ENCODE measurements at regions not wholly inside any gene's neighbourhood (a gene's known extent, or its start where the extent isn't known, plus 50 kb on each side); places are given as distances from the start of the nearest gene placed in this dataset.
A peak's percentile ranks its signal among the peaks of the same experiment; 100 is the strongest.
"Not testable (repeated sequence)": the region's sequence is repeated elsewhere in the genome, so short reads cannot be mapped to it uniquely, and the experiment has no call there.

DNA sequence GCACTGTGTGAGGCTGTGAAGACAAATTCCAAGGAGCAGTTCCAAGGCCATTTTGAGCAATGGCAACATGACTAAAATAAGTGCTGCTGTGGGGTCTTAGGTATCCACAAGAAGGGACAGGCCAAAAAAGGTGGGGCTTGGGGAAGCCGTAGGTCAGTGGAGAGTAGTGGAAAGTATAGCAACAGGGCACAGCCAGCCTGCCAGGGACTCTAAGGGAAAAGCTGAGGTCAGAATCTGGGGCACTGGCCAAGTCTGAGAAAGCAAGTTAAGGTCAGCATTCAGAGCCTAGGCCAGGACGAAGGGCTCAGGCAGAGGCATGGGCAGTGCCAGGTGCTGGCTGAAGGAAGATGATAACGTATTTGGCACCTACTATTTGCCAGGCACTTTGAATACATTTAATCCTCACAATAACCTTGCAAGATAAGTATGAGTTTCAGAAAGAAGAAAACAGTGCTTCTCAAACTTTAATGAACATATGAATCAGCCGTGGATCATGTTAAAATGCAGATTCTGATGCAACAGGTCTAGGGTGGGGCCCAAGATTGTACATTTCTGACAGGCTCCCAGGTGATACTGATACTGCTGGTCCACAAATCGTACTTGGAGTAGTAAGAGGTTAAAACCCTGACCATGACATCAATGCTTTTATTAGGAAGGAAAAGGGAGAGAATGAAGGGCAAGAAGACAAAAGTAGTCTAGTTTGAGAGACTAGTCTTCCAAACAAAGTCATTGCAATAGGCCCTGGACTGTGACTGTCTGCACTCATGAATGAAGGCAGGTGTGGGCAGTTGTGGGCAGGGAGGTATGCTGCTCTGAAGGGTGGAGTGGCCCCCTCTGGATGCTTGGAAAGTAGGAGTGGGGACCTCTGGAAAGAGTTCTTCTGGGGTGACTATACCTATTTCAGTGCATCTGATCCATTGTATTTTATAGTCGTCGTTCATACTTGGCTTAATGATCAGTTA is 106.3 kb upstream of the ANKRD28 start:
- DNase-seq (ENCODE audit: low spot score) = no peak

DNA sequence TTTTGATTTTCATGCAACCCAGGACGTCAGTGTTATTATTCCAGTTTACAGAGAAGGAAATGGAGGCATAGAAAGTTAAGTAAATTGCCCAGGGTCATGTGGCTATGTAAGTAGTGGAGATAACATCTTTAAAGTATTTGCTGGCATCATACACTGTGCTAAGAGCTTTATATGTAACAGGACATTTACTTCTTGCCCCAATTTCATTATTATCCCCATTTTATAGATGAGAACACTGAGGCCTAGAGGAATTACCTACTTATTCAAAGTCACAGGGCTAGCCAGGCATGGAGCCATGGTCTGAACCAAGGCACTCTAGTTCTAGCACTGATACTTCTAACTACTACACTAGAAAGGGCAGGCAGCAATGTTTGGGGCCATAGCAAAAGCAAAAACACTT is 107.3 kb upstream of the ANKRD28 start:
- no peak for DNase-seq (ENCODE audit: low spot score)

DNA sequence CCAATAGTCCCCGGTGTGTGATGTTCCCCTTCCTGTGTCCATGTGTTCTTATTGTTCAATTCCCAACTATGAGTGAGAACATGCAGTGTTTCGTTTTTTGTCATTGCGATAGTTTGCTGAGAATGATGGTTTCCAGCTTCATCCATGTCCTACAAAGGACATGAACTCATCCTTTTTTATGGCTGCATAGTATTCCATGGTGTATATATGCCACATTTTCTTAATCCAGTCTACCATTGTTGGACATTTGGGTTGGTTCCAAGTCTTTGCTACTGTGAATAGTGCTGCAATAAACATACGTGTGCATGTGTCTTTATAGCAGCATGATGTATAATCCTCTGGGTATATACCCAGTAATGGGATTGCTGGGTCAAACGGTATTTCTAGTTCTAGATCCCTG is 109.6 kb upstream of the ANKRD28 start:
- DNase-seq (ENCODE audit: low spot score) = not testable (repeated sequence)

DNA sequence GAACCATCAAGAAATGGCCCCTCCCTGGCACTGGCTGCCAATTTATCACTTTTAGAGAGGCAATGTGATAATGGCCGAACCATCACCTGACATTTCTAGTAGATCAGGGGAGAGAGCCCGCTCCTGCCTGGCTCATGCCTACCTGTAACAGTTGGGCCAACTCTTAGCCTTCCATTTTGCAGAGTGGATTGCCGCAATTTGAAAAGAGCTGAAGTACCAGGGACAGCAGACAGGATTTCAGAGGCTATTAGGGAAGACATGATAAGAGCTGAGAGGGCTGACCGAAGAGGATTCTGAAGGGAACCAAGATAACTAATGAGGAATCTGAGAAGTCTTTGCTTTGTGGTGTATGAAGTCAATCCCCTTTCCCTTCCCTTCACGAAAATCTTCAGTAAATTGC is 121.2 kb upstream of the ANKRD28 start:
- DNase-seq (ENCODE audit: low spot score) = no peak

DNA sequence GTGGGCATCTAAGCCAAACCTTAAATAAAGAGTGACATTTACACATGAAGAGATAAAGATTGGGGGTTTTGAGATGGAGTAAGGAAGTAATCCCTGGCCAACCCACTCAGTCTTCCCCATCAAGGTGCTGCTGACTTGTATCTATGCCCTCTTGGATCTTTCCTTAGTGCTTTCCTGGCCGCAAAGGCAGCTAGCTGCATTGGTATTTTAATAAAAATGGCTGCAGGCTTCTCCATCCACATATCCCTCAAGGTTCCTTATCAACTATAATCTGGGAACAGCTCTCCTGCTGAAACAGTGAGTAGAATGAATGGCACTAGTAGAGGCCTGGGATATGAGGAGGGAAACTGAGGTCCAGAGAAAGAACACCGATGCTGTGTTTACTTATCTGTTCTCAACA is 122.2 kb upstream of the ANKRD28 start:
- no peak for DNase-seq (ENCODE audit: low spot score)

DNA sequence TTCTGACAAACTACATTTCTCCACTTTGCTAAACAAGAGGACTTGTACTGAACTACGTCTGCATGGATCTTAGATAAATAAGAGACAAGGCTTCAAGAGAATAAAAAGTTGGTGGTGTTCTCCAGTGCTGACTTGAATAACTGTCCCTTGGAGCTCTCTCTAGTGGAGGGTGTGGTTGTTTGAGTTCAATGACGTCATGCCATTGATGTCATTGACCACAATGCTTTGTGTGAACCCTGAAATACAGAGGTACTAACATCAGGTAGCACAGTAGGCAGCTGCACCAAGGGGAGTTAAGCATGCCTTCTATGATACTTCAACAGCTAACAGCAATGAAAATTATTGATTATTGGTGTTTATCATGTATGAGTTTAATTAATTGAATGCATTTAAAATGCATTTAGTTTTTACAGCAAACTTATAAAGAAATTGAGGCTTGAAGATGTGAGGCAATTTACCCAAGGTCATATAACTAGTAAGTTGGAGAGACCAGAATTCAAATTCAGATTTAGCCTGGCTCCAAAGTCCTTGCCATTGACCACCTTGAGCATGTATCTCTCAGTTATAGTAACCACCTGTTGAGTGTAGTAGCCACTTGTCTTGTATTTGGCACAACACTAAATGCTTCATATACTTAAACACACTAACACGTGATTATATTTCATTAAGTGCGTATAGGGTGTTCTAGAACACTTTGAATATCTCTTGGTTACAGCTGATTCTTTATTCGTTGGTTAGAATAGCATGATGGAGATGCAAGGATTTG is 126.0 kb upstream of the ANKRD28 start:
- DNase-seq (ENCODE audit: low spot score) = peak; percentile 7

DNA sequence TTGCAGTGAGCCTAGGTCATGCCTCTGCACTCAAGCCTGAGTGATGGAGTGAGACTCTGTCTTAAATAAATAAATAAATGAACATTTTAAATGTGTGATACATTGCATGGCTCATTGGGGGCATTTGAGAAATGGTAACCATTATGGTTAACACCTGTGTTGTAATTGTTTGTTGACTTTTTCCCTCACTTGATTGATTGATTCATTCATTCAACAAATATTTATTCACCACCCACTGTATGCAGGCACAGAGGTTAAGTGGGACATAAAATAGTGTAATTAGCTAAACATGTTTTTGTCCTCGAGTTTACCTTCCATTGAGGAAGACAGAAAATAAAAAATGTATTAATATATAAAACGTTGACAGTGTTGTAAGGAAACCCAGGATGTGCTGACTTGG is 127.1 kb upstream of the ANKRD28 start:
- DNase-seq (ENCODE audit: low spot score) = no peak

DNA sequence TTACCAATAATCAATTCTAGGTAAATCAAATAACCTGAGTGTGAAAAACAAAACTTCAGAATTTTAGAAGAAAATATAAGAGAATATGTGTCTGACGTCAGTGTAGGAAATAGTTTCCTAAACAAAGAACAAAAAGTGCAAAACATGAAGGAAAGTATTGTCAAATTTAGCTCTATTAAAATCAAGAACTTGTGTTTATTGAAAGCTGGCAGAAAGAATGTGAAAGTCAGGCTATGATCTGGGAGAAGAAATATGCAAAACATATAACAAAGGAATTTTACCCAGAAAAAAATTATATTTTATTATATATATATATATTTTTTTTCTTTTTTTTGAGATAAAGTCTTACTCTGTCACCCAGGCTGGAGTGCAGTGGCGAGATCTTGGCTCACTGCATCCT is 129.1 kb upstream of the ANKRD28 start:
- DNase-seq (ENCODE audit: low spot score) = no peak

DNA sequence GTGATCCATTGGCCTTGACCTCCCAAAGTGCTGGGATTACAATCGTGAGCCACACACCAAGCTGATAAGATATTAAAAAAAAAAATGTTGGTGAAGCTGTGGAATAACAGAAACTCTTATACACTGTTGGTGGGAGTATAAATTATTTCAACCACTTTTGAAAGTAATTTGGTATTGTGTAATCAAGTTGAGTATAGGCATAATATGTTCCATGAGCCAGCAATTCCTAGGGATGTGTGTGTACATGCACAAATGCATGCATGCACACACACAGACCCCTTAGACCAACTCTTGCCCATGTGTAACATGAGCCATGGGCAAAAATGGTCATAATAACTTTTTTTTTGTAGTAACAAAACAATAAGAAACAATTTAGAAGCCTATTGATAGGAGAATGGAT is 130.2 kb upstream of the ANKRD28 start:
- DNase-seq (ENCODE audit: low spot score) = no peak

DNA sequence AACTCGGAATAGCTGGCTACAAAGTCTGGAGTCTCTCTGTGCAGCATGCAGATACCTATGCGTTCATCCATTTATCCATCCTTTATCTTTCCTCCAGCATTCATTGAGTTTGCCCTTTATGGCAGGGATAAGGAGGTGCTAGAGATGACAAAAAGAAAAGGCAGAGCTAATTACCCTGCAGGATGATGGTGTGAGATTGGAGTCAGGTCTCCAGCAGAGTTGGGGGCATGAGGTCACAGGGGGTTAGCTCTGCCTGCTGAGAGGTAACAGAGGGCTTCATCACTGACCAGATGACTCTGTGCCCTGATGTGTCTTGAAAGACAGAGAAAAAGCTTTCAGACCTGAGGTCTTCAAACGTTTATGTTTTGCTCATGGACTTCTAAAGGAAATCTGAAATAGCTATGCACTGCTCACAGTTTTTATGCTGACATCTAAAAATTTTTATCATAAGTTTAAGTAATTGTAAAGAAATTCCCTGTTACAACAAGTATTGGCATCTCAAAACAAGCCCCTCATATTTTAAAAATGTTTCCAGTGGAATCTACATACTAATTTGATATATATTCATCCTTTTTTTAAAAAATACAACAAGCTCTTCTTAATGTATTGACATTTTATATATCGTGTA is 132.3 kb upstream of the ANKRD28 start:
- DNase-seq (ENCODE audit: low spot score) = no peak

DNA sequence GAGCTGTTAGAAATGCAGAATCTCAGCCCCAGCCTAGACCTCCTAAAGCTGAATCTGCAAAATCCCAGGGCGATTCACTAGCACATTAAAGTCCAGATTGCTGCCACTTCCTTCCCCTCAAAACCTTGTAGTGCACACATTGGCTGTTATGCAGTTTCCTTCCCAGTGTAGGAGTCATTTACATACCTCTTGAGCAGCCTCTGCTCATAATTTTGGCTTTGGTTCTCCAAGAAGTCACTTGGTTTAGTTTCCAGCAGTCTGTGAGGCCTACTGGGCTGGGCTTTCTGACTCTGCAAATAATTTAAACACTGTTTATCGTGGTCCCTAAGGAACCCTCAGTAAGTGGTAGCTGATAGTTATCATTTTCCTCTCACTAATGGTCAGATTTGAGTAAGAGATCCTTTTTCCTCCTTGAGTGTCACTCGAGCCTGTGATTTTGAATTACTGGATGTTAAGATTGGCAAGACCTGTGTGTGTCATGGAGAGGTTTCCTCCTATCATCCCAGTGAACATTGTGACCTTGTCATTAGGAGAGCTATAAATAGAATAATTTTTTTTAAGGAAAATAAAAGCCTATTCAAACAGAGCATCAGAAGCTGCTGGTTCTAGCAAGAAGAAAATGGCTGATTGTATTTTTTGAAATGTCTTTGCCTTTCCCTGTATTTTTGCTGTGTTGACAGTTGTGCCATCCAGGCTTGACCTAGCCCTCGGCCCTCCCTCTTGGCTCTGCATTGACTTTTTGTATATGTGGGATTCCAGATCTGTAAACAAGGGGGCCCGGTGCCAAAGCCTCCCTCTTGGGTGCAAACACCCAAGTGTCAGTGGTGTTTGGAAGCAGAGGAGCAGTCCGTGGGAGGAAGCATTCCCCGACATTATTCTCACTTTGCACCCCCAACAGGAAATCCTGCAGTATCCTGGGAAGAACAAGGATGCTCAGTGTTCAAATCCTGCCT is 134.8 kb upstream of the ANKRD28 start:
- no peak for DNase-seq (ENCODE audit: low spot score)

DNA sequence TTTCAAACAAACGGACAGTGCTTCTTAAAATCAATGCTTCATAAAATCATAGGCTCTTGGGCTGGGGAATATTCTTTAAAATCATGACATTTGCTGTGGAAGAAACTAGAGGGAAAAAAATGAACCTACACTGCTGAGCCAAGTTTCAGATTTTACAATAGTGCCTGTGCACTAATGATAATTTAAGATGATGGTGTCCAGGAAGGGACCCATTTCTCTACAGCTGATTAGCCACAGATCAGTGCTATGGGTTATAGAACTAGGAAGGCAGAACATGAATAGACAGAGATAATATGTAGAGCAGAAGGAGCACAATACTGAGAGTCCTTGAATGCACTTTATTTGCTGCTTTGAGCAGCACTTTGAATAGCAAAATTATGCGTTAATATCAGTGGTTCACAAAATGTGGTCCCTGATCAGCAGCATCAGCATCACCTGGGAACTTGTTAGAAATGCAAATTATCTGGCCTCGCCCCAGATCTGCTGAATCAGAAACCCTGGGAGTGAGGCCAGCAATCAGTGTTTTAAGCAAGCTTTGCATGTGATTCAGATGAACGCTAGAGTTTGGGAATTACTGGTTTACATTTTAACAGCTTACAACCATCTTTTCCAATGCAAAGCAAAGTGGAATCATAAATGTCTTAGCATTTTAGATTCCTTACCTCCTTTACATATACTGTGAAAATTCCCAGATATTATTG is 135.8 kb upstream of the ANKRD28 start:
- no peak for DNase-seq (ENCODE audit: low spot score)

DNA sequence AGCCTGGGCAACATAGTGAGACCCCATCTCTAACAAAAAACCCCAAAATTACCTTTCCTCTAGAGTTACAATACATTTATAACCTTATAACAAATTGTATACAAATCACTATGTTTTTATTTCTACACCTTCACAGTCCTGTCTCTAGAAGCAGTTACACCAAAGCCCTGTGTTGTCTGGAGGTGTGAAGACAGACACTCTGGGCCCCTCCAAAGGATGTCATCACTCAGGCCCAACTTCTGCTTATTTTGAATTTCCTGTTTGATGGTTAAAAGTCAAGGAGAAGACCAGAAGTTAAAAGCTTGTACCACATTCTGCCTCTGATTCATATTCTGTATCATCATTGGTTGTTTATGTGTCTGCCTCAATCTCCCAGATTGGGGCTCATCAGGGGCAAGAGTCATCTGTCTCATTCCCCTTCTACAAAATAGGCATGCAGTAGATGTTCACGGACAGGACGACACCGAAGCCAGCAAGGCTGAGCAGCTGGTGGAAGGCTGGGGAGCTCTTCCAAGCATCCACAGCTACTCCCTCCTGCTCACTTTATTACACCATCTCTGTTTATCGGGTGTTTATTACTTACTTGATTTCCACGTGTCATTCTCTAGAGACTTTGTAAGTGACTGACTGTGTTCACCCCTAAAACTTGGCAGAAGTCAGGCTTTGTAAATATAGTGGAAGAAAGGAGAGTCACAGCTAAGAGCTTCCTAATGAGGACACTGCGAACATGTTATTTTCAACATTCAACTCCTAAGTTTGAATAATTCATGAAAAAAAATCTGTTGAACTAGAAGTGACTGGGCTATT is 136.8 kb upstream of the ANKRD28 start:
- DNase-seq (ENCODE audit: low spot score) = no peak

DNA sequence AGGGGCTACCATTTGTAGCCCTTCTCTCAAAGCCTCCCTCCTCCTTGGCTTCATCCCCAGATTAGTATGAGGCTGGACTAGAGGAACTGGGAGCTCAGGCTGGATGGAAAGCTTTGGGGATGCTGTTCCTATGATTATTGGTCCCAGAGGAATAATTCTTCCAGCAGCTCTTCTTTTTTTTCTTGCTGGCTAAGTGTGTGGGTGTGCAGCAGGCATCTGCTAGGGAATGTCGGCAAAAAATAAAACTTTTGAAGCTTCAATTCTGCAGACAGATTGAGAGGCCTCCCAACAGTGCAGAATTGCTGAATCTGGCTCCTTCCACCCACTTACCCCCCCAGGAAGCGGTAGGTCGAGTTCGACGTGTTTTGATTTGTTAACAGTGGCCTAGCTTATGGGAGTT is 138.5 kb upstream of the ANKRD28 start:
- DNase-seq (ENCODE audit: low spot score) = no peak

DNA sequence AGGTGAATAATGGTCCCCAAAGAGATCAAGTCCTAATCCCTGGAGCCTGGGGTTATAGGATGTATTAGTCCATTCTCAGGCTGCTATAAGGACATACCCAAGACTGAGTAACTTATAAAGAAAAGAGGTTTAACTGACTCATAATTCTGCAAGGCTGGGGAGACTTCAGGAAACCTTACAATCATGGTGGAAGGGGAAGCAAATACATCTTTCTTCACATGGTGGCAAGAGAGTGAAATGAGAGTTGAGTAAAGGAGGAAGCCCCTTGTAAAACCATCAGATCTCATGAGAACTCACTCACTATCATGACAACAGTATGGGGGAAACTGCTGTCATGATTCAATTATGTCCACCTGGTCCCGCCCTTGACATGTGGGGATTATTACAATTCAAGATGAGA is 142.9 kb upstream of the ANKRD28 start:
- DNase-seq (ENCODE audit: low spot score) = no peak

DNA sequence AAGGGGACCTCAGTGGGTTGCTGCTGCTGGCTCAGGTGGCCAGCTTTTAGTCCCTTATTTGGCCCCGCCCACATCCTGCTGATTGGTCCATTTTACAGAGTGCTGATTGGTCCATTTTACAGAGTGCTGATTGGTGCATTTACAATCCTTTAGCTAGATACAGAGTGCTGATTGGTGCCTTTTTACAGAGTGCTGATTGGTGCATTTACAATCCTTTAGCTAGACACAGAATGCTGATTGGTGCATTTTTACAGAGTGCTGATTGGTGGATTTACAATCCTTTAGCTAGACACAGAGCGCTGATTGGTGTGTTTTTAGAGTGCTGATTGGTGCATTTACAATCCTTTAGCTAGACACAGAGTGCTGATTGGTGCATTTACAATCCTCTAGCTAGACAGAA is 143.7 kb upstream of the ANKRD28 start:
- not testable (repeated sequence) for DNase-seq (ENCODE audit: low spot score)

DNA sequence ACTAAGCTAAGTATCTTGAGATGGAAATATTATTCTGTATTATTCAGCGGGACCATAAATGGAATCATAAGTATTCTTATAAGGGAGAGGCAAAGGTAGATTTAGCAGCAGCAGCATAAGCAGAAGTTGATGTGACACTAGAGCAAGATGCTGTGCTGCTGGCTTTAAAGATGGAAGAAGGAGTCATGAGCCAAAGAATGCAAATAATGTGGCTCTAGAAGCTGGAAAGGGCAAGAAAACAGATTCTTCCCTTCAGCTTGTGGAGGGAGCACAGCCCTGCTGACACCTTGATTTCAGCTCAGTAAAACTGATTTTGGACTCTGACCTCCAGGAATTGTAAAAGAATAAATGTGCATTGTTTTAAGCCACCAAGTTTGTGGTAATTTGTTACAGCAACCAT is 144.2 kb upstream of the ANKRD28 start:
- no peak for DNase-seq (ENCODE audit: low spot score)

DNA sequence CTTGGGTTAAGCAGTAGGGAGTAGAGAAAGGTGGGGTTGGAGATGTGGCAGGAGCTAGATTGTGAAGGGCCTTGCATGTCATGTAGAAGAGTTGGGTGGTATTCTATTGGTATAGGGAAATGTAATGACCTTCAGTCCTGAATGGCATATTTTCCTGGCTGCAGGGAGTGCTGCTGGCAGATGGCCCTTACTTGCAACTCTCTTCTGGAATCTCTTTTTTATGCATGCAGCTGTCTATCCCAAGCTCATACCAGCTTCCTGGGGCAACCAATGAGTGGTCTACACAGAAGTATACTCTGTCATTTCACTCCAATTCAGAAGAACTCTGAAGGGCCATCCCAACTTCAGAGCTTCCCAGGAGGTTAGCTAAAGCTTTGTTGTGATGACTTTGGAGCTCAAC is 144.7 kb upstream of the ANKRD28 start:
- DNase-seq (ENCODE audit: low spot score) = no peak

DNA sequence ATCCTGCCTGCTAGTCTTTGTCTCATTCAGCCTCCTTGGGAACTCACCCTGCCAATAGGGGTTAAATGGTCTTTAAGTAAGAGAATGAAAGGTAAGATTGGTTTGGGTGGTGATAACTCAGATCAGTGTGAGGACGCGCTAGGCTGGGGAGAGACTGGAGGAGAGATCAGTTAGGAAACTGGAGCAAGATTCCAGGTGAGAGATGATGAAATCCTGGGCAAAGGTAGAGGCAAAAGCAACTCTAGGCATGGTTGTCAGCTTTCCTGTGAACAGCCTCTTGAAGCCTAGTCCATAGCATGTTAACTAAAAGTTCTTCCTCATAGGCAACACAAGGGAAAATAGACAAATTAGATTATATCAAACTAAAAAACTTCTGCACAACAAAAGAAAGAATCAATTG is 145.2 kb upstream of the ANKRD28 start:
- DNase-seq (ENCODE audit: low spot score) = no peak

DNA sequence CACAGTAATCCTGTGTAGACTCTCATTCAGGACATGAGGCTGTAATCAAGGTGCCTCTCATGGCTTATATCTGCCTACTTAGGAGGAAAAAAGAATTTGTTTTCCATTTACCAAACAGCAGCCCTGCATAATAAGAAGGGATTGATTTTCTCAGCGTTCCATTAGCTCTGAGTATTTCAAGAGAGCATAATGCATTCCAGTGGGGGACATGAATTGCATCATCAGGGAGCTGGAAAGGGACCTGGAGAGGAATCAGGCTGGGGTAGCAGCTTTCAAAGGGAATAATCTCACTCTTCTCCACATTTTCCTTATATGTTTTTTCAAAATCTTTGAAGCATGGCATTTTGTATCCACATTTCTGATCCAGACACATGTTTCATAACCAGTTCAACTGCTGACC is 150.6 kb upstream of the ANKRD28 start:
- DNase-seq (ENCODE audit: low spot score) = no peak

Measured in SW480 (cell line).